ENCODE measurements at regions not wholly inside any gene's neighbourhood (a gene's known extent, or its start where the extent isn't known, plus 50 kb on each side); places are given as distances from the start of the nearest gene placed in this dataset.

DNA sequence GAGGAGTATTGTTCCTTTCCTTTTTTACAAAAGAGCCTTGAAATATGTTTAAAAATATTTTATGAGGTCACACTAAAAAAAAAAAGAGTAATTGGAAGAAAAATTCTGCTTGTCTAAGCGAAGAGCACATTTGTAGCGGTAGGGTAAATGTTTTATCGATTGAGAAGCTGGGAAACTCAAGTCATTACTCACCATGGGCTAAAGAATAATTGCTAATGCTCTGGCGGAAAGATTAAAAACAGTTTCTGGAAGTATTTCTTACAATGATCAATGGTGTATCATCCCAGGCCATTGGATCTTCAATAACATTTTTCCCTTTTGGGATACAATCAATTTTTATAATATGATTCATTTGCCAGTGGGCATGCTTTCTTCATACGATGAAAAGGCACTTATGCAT lies 450.0 kb downstream of the RASEF start:
- Histone ChIP-seq H3K9me3 (ENCODE audit: control insufficient read depth, insufficient read depth, low read depth, low read length) (no peaks in the 10 kb centered on the region), H3K27ac (ENCODE audit: extremely low read depth, low read depth, low read length) (no peak overlapping the region), H3K4me1 (ENCODE audit: control insufficient read depth, insufficient read depth, low read length) (no peaks in the 10 kb centered on the region), H3K36me3 (ENCODE audit: control insufficient read depth in 2 of 2, insufficient read depth in 1 of 2, low read length in 2 of 2) (no peaks in the 10 kb centered on the region), H3K4me3 (ENCODE audit: low read depth, low read length) (no peak overlapping the region)
- TF ChIP-seq ZNF747 (tag by site-specific recombination; IDR thresholded peaks at IDR 0.05) (no peak), KLF8 (tag by site-specific recombination; IDR thresholded peaks at IDR 0.05) (no peak), ZNF558 (tag by site-specific recombination; IDR thresholded peaks at IDR 0.05) (no peak), ZNF146 (tag by site-specific recombination; IDR thresholded peaks at IDR 0.05) (no peak), ZNF266 (tag by site-specific recombination; IDR thresholded peaks at IDR 0.05; ENCODE audit: low read depth) (no peak), ZNF837 (tag by site-specific recombination; IDR thresholded peaks at IDR 0.05) (no peak), MZF1 (tag by site-specific recombination; IDR thresholded peaks at IDR 0.05; ENCODE audit: borderline replicate concordance) (no peak), ZNF624 (tag by site-specific recombination; IDR thresholded peaks at IDR 0.05) (no peak), ZNF670 (tag by site-specific recombination; IDR thresholded peaks at IDR 0.05; ENCODE audit: low read depth) (no peak), BCL11A (tag by site-specific recombination; IDR thresholded peaks at IDR 0.05; ENCODE audit: low read depth) (no peak), YY1 (tag by site-specific recombination; IDR thresholded peaks at IDR 0.05) (no peak), ZFP41 (tag by site-specific recombination; IDR thresholded peaks at IDR 0.05; ENCODE audit: borderline replicate concordance) (no peak)
- TF ChIP-seq, protein P1, sequence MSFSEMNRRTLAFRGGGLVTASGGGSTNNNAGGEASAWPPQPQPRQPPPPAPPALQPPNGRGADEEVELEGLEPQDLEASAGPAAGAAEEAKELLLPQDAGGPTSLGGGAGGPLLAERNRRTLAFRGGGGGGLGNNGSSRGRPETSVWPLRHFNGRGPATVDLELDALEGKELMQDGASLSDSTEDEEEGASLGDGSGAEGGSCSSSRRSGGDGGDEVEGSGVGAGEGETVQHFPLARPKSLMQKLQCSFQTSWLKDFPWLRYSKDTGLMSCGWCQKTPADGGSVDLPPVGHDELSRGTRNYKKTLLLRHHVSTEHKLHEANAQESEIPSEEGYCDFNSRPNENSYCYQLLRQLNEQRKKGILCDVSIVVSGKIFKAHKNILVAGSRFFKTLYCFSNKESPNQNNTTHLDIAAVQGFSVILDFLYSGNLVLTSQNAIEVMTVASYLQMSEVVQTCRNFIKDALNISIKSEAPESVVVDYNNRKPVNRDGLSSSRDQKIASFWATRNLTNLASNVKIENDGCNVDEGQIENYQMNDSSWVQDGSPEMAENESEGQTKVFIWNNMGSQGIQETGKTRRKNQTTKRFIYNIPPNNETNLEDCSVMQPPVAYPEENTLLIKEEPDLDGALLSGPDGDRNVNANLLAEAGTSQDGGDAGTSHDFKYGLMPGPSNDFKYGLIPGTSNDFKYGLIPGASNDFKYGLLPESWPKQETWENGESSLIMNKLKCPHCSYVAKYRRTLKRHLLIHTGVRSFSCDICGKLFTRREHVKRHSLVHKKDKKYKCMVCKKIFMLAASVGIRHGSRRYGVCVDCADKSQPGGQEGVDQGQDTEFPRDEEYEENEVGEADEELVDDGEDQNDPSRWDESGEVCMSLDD (tag by site-specific recombination; IDR thresholded peaks at IDR 0.05), result no peak
- TF ChIP-seq, protein P2, sequence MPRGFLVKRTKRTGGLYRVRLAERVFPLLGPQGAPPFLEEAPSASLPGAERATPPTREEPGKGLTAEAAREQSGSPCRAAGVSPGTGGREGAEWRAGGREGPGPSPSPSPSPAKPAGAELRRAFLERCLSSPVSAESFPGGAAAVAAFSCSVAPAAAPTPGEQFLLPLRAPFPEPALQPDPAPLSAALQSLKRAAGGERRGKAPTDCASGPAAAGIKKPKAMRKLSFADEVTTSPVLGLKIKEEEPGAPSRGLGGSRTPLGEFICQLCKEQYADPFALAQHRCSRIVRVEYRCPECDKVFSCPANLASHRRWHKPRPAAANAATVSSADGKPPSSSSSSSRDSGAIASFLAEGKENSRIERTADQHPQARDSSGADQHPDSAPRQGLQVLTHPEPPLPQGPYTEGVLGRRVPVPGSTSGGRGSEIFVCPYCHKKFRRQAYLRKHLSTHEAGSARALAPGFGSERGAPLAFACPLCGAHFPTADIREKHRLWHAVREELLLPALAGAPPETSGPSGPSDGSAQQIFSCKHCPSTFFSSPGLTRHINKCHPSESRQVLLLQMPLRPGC (tag by site-specific recombination; IDR thresholded peaks at IDR 0.05), result no peak
- TF ChIP-seq, protein P3, sequence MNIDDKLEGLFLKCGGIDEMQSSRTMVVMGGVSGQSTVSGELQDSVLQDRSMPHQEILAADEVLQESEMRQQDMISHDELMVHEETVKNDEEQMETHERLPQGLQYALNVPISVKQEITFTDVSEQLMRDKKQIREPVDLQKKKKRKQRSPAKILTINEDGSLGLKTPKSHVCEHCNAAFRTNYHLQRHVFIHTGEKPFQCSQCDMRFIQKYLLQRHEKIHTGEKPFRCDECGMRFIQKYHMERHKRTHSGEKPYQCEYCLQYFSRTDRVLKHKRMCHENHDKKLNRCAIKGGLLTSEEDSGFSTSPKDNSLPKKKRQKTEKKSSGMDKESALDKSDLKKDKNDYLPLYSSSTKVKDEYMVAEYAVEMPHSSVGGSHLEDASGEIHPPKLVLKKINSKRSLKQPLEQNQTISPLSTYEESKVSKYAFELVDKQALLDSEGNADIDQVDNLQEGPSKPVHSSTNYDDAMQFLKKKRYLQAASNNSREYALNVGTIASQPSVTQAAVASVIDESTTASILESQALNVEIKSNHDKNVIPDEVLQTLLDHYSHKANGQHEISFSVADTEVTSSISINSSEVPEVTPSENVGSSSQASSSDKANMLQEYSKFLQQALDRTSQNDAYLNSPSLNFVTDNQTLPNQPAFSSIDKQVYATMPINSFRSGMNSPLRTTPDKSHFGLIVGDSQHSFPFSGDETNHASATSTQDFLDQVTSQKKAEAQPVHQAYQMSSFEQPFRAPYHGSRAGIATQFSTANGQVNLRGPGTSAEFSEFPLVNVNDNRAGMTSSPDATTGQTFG (tag by site-specific recombination; IDR thresholded peaks at IDR 0.05; ENCODE audit: borderline replicate concordance), result no peak
- TF ChIP-seq, protein P4, sequence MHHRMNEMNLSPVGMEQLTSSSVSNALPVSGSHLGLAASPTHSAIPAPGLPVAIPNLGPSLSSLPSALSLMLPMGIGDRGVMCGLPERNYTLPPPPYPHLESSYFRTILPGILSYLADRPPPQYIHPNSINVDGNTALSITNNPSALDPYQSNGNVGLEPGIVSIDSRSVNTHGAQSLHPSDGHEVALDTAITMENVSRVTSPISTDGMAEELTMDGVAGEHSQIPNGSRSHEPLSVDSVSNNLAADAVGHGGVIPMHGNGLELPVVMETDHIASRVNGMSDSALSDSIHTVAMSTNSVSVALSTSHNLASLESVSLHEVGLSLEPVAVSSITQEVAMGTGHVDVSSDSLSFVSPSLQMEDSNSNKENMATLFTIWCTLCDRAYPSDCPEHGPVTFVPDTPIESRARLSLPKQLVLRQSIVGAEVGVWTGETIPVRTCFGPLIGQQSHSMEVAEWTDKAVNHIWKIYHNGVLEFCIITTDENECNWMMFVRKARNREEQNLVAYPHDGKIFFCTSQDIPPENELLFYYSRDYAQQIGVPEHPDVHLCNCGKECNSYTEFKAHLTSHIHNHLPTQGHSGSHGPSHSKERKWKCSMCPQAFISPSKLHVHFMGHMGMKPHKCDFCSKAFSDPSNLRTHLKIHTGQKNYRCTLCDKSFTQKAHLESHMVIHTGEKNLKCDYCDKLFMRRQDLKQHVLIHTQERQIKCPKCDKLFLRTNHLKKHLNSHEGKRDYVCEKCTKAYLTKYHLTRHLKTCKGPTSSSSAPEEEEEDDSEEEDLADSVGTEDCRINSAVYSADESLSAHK (tag by site-specific recombination; IDR thresholded peaks at IDR 0.05), result no peak
- CTCF ChIA-PET, result interaction anchor here (0.5 kb wide), 1 partner anchor 43 kb away, joined by 4 read pairs; no protein-coding TSS in a partner anchor
- POLR2A ChIA-PET, result no interaction called here

DNA sequence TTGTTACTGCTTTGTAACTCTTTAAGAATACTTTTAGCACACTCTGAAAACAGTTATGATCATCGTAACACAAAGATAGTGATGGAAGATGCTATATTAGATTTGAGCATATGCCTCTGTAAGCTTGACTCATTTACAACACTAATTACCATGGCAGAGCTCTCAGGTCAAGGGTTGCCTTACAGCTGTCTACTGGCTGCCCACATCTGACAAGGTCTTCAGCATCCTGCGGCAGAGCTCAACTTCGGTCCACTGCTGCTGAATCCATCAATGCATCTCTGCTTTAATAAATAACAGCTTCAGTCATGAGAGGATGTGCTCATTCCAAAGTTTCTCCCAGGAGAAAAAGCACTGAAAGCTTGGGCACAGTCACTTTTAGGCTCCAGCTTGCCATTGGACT lies 449.4 kb downstream of the RASEF start:
- no peak overlapping the region for H3K27ac ChIP-seq (ENCODE audit: extremely low read depth, low read depth, low read length)
- no peaks in the 10 kb centered on the region for H3K4me1 ChIP-seq (ENCODE audit: control insufficient read depth, insufficient read depth, low read length)
- H3K4me3 ChIP-seq (ENCODE audit: low read depth, low read length), result no peak overlapping the region
- ChIA-PET CTCF (interaction anchor here (0.5 to 1.1 kb wide), 2 partner anchors 43 to 298 kb away, joined by 4 read pairs; no protein-coding TSS in a partner anchor), POLR2A (no interaction called here)
- H3K9me3 ChIP-seq (ENCODE audit: control insufficient read depth, insufficient read depth, low read depth, low read length), result no peaks in the 10 kb centered on the region
- no peaks in the 10 kb centered on the region for H3K36me3 ChIP-seq (ENCODE audit: control insufficient read depth in 2 of 2, insufficient read depth in 1 of 2, low read length in 2 of 2)
- TF ChIP-seq SALL2 (tag by site-specific recombination; IDR thresholded peaks at IDR 0.05; ENCODE audit: borderline replicate concordance) (no peak), YY2 (tag by site-specific recombination; IDR thresholded peaks at IDR 0.05) (no peak), ZNF837 (tag by site-specific recombination; IDR thresholded peaks at IDR 0.05) (no peak), ZSCAN16 (tag by site-specific recombination; IDR thresholded peaks at IDR 0.05) (no peak), ZNF658 (tag by site-specific recombination; IDR thresholded peaks at IDR 0.05) (no peak), ZNF19 (tag by site-specific recombination; IDR thresholded peaks at IDR 0.05; ENCODE audit: low read depth) (no peak)
- TF ChIP-seq, protein P5, sequence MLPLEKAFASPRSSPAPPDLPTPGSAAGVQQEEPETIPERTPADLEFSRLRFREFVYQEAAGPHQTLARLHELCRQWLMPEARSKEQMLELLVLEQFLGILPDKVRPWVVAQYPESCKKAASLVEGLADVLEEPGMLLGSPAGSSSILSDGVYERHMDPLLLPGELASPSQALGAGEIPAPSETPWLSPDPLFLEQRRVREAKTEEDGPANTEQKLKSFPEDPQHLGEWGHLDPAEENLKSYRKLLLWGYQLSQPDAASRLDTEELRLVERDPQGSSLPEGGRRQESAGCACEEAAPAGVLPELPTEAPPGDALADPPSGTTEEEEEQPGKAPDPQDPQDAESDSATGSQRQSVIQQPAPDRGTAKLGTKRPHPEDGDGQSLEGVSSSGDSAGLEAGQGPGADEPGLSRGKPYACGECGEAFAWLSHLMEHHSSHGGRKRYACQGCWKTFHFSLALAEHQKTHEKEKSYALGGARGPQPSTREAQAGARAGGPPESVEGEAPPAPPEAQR (tag by site-specific recombination; IDR thresholded peaks at IDR 0.05), result no peak
- TF ChIP-seq, protein P6, sequence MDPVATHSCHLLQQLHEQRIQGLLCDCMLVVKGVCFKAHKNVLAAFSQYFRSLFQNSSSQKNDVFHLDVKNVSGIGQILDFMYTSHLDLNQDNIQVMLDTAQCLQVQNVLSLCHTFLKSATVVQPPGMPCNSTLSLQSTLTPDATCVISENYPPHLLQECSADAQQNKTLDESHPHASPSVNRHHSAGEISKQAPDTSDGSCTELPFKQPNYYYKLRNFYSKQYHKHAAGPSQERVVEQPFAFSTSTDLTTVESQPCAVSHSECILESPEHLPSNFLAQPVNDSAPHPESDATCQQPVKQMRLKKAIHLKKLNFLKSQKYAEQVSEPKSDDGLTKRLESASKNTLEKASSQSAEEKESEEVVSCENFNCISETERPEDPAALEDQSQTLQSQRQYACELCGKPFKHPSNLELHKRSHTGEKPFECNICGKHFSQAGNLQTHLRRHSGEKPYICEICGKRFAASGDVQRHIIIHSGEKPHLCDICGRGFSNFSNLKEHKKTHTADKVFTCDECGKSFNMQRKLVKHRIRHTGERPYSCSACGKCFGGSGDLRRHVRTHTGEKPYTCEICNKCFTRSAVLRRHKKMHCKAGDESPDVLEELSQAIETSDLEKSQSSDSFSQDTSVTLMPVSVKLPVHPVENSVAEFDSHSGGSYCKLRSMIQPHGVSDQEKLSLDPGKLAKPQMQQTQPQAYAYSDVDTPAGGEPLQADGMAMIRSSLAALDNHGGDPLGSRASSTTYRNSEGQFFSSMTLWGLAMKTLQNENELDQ (tag by site-specific recombination; IDR thresholded peaks at IDR 0.05; ENCODE audit: low read depth), result no peak
